ENCODE measurements at regions not wholly inside any gene's neighbourhood (a gene's known extent, or its start where the extent isn't known, plus 50 kb on each side); places are given as distances from the start of the nearest gene placed in this dataset.

DNA sequence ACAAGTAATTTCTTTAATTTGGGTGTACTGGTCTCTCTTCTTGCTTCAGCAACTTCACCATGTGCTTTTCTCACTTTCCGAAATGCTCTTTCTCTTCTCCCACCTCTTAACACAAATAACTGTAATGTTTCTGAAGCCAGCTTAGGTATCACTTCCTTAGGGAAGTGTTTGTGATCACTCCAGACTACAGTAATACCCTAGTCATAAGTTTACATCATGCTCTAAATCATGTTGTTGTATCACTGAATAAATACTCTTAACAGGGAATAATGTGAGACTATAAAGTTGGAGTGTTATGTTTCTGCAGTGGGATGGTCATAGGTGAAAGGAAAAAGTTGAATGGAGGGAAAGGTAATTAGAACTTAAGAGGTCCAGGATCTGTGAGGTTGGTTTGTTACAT is 712.3 kb downstream of the C4orf33 start:
- H4K20me1 ChIP-seq (ENCODE audit: control insufficient read depth, insufficient read depth, low read length, poor library complexity, severe bottlenecking), result no peaks in the 10 kb centered on the region
- Mint-ChIP-seq H3K4me3 (no peak overlapping the region), H3K9me3 (ENCODE audit: insufficient read depth) (peaks cover 6% of the 10 kb centered on the region), H3K27ac (no peak overlapping the region), H3K4me1 (no peaks in the 10 kb centered on the region), H3K27me3 (no peaks in the 10 kb centered on the region)
- no peak overlapping the region for H3K27ac ChIP-seq (ENCODE audit: low read length in 2 of 2)
- H3K4me1 ChIP-seq (ENCODE audit: control insufficient read depth in 2 of 2, insufficient read depth in 2 of 2, low read length in 2 of 2), result no peaks in the 10 kb centered on the region
- CTCF ChIA-PET, result no interaction called here
- H3K9me3 ChIP-seq (ENCODE audit: control extremely low read depth in 1 of 3, control insufficient read depth in 2 of 3, insufficient read depth in 1 of 3, low read length in 2 of 3), result no peaks in the 10 kb centered on the region
- H3K36me3 ChIP-seq (replicated peaks in 1 of 2; ENCODE audit: control extremely low read depth in 1 of 2, control insufficient read depth in 1 of 2, extremely low read depth in 1 of 2, insufficient read depth in 2 of 2, low read length in 1 of 2), result no peaks in the 10 kb centered on the region
- H2AFZ ChIP-seq (ENCODE audit: insufficient read depth, low read depth, low read length, poor library complexity, severe bottlenecking), result no peak overlapping the region
- TF ChIP-seq, protein P1, sequence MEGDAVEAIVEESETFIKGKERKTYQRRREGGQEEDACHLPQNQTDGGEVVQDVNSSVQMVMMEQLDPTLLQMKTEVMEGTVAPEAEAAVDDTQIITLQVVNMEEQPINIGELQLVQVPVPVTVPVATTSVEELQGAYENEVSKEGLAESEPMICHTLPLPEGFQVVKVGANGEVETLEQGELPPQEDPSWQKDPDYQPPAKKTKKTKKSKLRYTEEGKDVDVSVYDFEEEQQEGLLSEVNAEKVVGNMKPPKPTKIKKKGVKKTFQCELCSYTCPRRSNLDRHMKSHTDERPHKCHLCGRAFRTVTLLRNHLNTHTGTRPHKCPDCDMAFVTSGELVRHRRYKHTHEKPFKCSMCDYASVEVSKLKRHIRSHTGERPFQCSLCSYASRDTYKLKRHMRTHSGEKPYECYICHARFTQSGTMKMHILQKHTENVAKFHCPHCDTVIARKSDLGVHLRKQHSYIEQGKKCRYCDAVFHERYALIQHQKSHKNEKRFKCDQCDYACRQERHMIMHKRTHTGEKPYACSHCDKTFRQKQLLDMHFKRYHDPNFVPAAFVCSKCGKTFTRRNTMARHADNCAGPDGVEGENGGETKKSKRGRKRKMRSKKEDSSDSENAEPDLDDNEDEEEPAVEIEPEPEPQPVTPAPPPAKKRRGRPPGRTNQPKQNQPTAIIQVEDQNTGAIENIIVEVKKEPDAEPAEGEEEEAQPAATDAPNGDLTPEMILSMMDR (IDR thresholded peaks at IDR 0.05), result no peak
- TF ChIP-seq EZH2 (IDR thresholded peaks at IDR 0.05; ENCODE audit: borderline replicate concordance, insufficient read depth, low read depth, low read length, poor library complexity, severe bottlenecking), result no peak
- no peak for ATAC-seq (ENCODE audit: low read depth)
- WGBS (ENCODE audit: insufficient coverage), result no CpG with 5 or more reads among the region's 1 CpG
- intact Hi-C loops (cut with micrococcal nuclease), result no loop called here
- H3K4me2 ChIP-seq (replicated peaks; ENCODE audit: low read depth, low read length, poor library complexity, severe bottlenecking), result no peak overlapping the region
- no peak overlapping the region for H3K9ac ChIP-seq (ENCODE audit: low read length)
- DNase-seq, result no peak
- H3K27me3 ChIP-seq (replicated peaks in 1 of 4; ENCODE audit: control extremely low read depth in 1 of 4, control insufficient read depth in 3 of 4, insufficient read depth in 4 of 4, low read length in 3 of 4), result no peaks in the 10 kb centered on the region
- no peaks in the 10 kb centered on the region for H3K79me2 ChIP-seq (ENCODE audit: control insufficient read depth, insufficient read depth, low read length)
- H3K4me3 ChIP-seq (ENCODE audit: control extremely low read depth in 1 of 5, extremely low read depth in 1 of 5, insufficient read depth in 1 of 5, low read depth in 2 of 5, low read length in 4 of 5), result no peak overlapping the region
- POLR2A ChIA-PET, result no interaction called here

GRCh38 chr4:129821073-129821472 is 725.1 kb downstream of the C4orf33 start:
- ATAC-seq (ENCODE audit: low read depth), result no peak
- no peak overlapping the region for H2AFZ ChIP-seq (ENCODE audit: insufficient read depth, low read depth, low read length, poor library complexity, severe bottlenecking)
- no peak overlapping the region for H3K4me2 ChIP-seq (replicated peaks; ENCODE audit: low read depth, low read length, poor library complexity, severe bottlenecking)
- ChIA-PET CTCF (no interaction called here), POLR2A (no interaction called here)
- TF ChIP-seq, protein P1 (IDR thresholded peaks at IDR 0.05), result no peak
- no peak for TF ChIP-seq EZH2 (IDR thresholded peaks at IDR 0.05; ENCODE audit: borderline replicate concordance, insufficient read depth, low read depth, low read length, poor library complexity, severe bottlenecking)
- no peaks in the 10 kb centered on the region for H3K36me3 ChIP-seq (replicated peaks in 1 of 2; ENCODE audit: control extremely low read depth in 1 of 2, control insufficient read depth in 1 of 2, extremely low read depth in 1 of 2, insufficient read depth in 2 of 2, low read length in 1 of 2)
- no peaks in the 10 kb centered on the region for H3K27me3 ChIP-seq (replicated peaks in 1 of 4; ENCODE audit: control extremely low read depth in 1 of 4, control insufficient read depth in 3 of 4, insufficient read depth in 4 of 4, low read length in 3 of 4)
- no peak overlapping the region for H3K27ac ChIP-seq (ENCODE audit: low read length in 2 of 2)
- H3K4me3 Mint-ChIP-seq, result no peak overlapping the region
- H3K9ac ChIP-seq (ENCODE audit: low read length), result no peak overlapping the region
- H3K9me3 ChIP-seq (ENCODE audit: control extremely low read depth in 1 of 3, control insufficient read depth in 2 of 3, insufficient read depth in 1 of 3, low read length in 2 of 3), result no peaks in the 10 kb centered on the region
- H4K20me1 ChIP-seq (ENCODE audit: control insufficient read depth, insufficient read depth, low read length, poor library complexity, severe bottlenecking), result no peaks in the 10 kb centered on the region
- H3K27me3 Mint-ChIP-seq, result no peaks in the 10 kb centered on the region
- no peak overlapping the region for H3K27ac Mint-ChIP-seq
- H3K4me1 ChIP-seq (ENCODE audit: control insufficient read depth in 2 of 2, insufficient read depth in 2 of 2, low read length in 2 of 2), result no peaks in the 10 kb centered on the region
- intact Hi-C loops (cut with micrococcal nuclease), result no loop called here
- no peak overlapping the region for H3K4me3 ChIP-seq (ENCODE audit: control extremely low read depth in 1 of 5, extremely low read depth in 1 of 5, insufficient read depth in 1 of 5, low read depth in 2 of 5, low read length in 4 of 5)
- WGBS (ENCODE audit: insufficient coverage), result no CpG with 5 or more reads among the region's 1 CpG
- H3K79me2 ChIP-seq (ENCODE audit: control insufficient read depth, insufficient read depth, low read length), result no peaks in the 10 kb centered on the region
- DNase-seq, result no peak
- no peaks in the 10 kb centered on the region for H3K4me1 Mint-ChIP-seq
- peaks cover 1% of the 10 kb centered on the region for H3K9me3 Mint-ChIP-seq (ENCODE audit: insufficient read depth)

Measured in B cell (primary cell).